Activated T-cell treated with anti-CD3 and anti-CD28 coated beads, Interleukin-2, amount 50 U/mL, for 72 hours (primary cell): ENCODE measurements at regions not wholly inside any gene's neighbourhood (a gene's known extent, or its start where the extent isn't known, plus 50 kb on each side); places are given as distances from the start of the nearest gene placed in this dataset.
"Not testable (repeated sequence)": the region's sequence is repeated elsewhere in the genome, so short reads cannot be mapped to it uniquely, and the experiment has no call there.

Experiments used
- ATAC-seq, 2 donors: fragments of 150-1000 bp; cut with Tn5 transposase; replicated peaks in 1 of 2; 2 replicates each; pipeline ENCODE4 v1.10.0; 2021; ENCODE audit warnings: moderate library complexity in 2 of 2, mild to moderate bottlenecking in 1 of 2
- DNase-seq, 2 donors: peaks; one replicate each; pipeline ENCODE4 v3.0.0; 2021 to 2022; ENCODE audit warnings: mixed read lengths in 1 of 2
- H3K27ac Mint-ChIP-seq: one replicate; pipeline ENCODE4 v1.8.0; 2022; ENCODE audit warnings: mild to moderate bottlenecking, moderate library complexity, mixed read lengths
- H3K27me3 Mint-ChIP-seq: one replicate; pipeline ENCODE4 v1.8.0; 2022; ENCODE audit warnings: low read depth, mixed read lengths
- H3K36me3 Mint-ChIP-seq, 2 donors: one replicate each; pipeline ENCODE4 v1.8.0; 2022; ENCODE audit warnings: mixed read lengths in 2 of 2, mild to moderate bottlenecking in 1 of 2; ENCODE audit not compliant: insufficient read depth in 2 of 2
- H3K4me1 Mint-ChIP-seq: one replicate; pipeline ENCODE4 v1.8.0; 2022; ENCODE audit warnings: low read depth, mixed read lengths
- H3K4me3 Mint-ChIP-seq, 2 donors: one replicate each; pipeline ENCODE4 v1.8.0; 2022; ENCODE audit warnings: mild to moderate bottlenecking in 2 of 2, mixed read lengths in 2 of 2, moderate library complexity in 2 of 2
- H3K9me3 Mint-ChIP-seq, 2 donors: one replicate each; pipeline ENCODE4 v1.8.0; 2022; ENCODE audit warnings: mixed read lengths in 2 of 2

DNA sequence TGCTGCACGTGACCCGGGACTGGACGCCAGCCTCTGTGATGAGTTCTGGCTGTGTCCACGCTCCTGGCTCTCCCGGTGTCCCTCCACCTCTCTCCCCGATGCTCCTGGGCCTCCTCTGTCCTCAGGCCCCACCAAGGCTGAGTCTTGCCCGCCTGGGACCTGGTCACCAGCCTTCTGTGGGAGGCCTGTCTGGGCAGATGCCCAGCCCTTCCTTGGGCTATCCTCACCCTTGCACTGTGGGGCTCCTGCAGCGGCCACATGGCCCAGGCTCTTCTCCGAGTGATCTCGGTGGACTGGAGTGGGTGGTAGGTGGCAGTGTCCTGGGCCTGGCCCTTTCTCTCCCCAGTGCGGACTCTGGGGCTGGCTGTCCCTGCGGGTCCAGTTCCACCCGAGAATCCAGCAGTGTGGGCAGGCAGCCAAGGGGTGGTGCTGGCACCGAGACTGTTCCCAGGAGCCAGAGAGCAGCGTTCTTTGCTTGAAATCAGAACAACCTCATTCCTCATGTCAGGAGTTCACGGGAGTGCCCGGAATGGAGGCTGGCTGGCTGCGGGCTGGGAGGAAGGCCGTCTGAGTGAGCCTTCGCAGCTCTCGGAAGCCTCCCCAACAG lies 94.6 kb downstream of the TMEM121 start:
- DNase-seq, H3K27ac Mint-ChIP-seq, H3K9me3 Mint-ChIP-seq, ATAC-seq, H3K36me3 Mint-ChIP-seq, H3K27me3 Mint-ChIP-seq, H3K4me3 Mint-ChIP-seq, H3K4me1 Mint-ChIP-seq: not testable (repeated sequence)

- H3K27ac Mint-ChIP-seq, H3K4me3 Mint-ChIP-seq, H3K27me3 Mint-ChIP-seq, ATAC-seq, H3K9me3 Mint-ChIP-seq, DNase-seq, H3K4me1 Mint-ChIP-seq, H3K36me3 Mint-ChIP-seq: not testable (repeated sequence)
These were observed 95.3 kb downstream of the TMEM121 start for GRCh38 chr14:105621479-105622328.

DNA sequence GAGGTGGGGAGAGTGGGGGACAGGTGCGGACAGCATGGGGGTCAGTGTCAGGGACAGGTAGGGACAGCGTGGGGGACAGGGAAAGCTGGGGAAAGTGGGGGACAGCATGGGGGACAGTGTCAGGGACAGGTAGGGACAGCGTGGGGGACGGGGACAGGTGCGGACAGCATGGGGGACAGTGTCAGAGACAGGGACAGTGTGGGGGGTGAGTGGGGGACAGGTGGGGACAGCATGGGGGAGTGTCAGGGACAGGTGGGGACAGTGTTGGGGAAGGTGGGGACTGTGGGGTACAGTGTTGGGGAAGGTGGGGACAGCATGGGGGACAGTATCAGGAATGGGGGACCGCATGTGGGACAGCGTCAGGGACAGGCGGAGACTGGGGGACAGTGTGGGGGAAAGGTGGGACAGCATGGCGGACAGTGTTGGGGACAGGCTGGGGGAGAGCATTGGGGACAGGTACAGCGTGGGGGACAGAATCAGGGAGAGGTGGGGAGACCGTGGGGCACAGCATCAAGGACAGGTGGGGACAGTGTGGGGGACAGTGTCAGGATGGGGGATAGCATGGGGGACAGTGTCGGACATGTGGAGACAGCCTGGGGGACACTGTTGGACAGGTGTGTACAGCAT lies 96.1 kb downstream of the TMEM121 start:
- Mint-ChIP-seq H3K4me1 (no peaks in the 10 kb centered on the region), H3K9me3 (no peaks in the 10 kb centered on the region), H3K27ac (no peak overlapping the region), H3K27me3 (no peaks in the 10 kb centered on the region), H3K36me3 (no peaks in the 10 kb centered on the region), H3K4me3 (no peak overlapping the region)
- ATAC-seq (no peak), DNase-seq (no peak)

DNA sequence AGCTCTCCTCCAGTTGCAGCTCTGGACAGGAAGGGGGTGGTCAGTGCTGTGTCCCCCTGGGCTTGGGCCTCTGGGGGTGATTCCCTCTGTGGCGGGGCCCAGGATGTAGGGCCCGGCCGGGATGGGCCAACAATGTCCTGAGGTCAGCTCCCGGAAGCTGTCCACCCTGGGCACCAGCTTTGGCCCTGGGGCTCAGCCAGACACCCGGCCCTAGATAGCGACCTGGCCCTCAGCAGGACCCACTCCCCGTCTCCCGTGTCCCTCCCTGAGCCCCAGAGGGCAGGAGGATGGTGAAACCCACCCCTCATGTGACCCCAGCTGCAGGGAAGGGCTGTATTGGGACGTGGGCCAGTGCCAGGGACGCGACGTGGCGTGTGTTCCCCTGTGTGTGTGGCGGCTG lies 96.8 kb downstream of the TMEM121 start:
- not testable (repeated sequence) for H3K4me1 Mint-ChIP-seq, H3K36me3 Mint-ChIP-seq, ATAC-seq, H3K27ac Mint-ChIP-seq, H3K9me3 Mint-ChIP-seq, DNase-seq, H3K27me3 Mint-ChIP-seq, H3K4me3 Mint-ChIP-seq

DNA sequence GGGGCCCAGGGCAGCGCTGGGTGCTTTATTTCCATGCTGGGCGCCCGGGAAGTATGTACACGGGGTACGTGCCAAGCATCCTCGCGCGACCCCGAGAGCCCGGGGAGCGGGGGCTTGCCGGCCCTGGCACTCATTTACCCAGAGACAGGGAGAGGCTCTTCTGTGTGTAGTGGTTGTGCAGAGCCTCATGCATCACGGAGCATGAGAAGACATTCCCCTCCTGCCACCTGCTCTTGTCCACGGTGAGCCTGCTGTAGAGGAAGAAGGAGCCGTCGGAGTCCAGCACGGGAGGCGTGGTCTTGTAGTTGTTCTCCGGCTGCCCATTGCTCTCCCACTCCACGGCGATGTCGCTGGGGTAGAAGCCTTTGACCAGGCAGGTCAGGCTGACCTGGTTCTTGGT lies 98.0 kb downstream of the TMEM121 start:
- not testable (repeated sequence) for H3K27ac Mint-ChIP-seq, H3K36me3 Mint-ChIP-seq, H3K4me1 Mint-ChIP-seq, H3K9me3 Mint-ChIP-seq, ATAC-seq, DNase-seq, H3K4me3 Mint-ChIP-seq, H3K27me3 Mint-ChIP-seq

DNA sequence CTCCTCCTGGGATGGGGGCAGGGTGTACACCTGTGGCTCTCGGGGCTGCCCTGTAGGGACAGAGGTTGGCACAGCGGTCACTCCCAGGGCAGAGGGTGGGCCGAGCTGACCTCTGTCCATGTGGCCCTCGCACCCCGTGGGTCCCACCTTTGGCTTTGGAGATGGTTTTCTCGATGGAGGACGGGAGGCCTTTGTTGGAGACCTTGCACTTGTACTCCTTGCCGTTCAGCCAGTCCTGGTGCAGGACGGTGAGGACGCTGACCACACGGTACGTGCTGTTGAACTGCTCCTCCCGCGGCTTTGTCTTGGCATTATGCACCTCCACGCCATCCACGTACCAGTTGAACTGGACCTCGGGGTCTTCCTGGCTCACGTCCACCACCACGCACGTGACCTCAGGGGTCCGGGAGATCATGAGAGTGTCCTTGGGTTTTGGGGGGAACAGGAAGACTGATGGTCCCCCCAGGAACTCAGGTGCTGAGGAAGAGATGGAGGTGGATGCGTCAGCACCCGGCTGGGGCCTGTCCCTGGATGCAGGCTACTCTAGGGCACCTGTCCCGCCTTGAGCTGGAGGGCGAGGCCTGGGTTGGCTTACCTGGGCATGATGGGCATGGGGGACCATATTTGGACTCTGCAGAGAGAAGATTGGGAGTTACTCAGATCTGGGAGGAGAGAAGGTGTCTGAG lies 98.5 kb downstream of the TMEM121 start:
- not testable (repeated sequence) for DNase-seq, H3K27me3 Mint-ChIP-seq, H3K4me1 Mint-ChIP-seq, ATAC-seq, H3K4me3 Mint-ChIP-seq, H3K36me3 Mint-ChIP-seq, H3K9me3 Mint-ChIP-seq, H3K27ac Mint-ChIP-seq

DNA sequence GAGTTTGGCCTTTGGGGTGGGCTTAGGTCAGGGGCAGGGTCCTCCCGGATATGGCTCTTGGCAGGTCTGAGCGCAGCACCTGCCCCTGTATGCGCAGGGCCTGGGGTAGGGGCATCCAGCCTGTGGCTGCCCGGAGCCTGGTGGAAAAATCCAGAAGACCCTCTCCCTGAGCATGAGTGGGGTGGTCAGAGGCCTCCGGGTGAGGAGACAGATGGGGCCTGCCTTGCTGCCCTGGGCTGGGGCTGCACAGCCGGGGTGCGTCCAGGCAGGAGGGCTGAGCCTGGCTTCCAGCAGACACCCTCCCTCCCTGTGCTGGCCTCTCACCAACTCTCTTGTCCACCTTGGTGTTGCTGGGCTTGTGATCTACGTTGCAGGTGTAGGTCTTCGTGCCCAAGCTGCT lies 99.1 kb downstream of the TMEM121 start:
- H3K4me3 Mint-ChIP-seq, H3K27me3 Mint-ChIP-seq, H3K36me3 Mint-ChIP-seq, H3K4me1 Mint-ChIP-seq, ATAC-seq, DNase-seq, H3K27ac Mint-ChIP-seq, H3K9me3 Mint-ChIP-seq: not testable (repeated sequence)

GRCh38 chr14:105626111-105626510 lies 99.7 kb downstream of the TMEM121 start:
- not testable (repeated sequence) for DNase-seq, H3K36me3 Mint-ChIP-seq, H3K9me3 Mint-ChIP-seq, H3K27me3 Mint-ChIP-seq, H3K4me3 Mint-ChIP-seq, H3K4me1 Mint-ChIP-seq, ATAC-seq, H3K27ac Mint-ChIP-seq

GRCh38 chr14:105626651-105627050 lies 100.3 kb downstream of the TMEM121 start:
- not testable (repeated sequence) for H3K36me3 Mint-ChIP-seq, ATAC-seq, H3K4me1 Mint-ChIP-seq, H3K4me3 Mint-ChIP-seq, DNase-seq, H3K27me3 Mint-ChIP-seq, H3K27ac Mint-ChIP-seq, H3K9me3 Mint-ChIP-seq

DNA sequence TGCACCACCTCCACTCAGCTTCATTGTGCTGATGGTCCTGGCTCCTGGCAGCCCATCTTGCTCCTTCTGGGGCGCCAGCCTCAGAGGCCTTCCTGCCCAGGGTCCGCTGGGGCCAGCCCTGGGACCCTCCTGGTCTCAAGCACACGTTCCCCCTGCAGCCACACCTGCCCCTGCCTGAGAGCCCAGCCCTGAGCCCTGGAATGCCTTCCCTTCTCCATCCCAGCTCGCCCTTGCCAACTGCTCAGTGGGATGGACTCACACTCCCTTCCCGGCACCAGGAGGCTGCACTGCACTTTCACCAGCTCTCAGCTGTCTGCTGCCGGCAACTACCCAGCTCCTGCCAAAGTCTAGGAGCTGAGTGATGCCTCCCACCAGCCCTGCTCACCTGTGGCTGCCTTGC lies 100.9 kb downstream of the TMEM121 start:
- H3K9me3 Mint-ChIP-seq, H3K27me3 Mint-ChIP-seq, DNase-seq, H3K4me3 Mint-ChIP-seq, H3K27ac Mint-ChIP-seq, H3K4me1 Mint-ChIP-seq, H3K36me3 Mint-ChIP-seq, ATAC-seq: not testable (repeated sequence)

- no peaks in the 10 kb centered on the region for H3K27me3 Mint-ChIP-seq
These were observed 101.3 kb downstream of the TMEM121 start for GRCh38 chr14:105627701-105628100.

GRCh38 chr14:105628126-105628525 lies 101.7 kb downstream of the TMEM121 start:
- not testable (repeated sequence) for H3K9me3 Mint-ChIP-seq, H3K4me3 Mint-ChIP-seq, ATAC-seq, H3K27me3 Mint-ChIP-seq, H3K4me1 Mint-ChIP-seq, H3K36me3 Mint-ChIP-seq, DNase-seq, H3K27ac Mint-ChIP-seq

More at GRCh38 chr14:105627701-105628100, 101.3 kb downstream of the TMEM121 start:
- no peaks in the 10 kb centered on the region for H3K4me1 Mint-ChIP-seq
- H3K4me3 Mint-ChIP-seq, result no peak overlapping the region
- no peak for ATAC-seq
- no peak for DNase-seq
- no peaks in the 10 kb centered on the region for H3K9me3 Mint-ChIP-seq
- peaks cover 0 to 2% of the 10 kb centered on the region in 2 donors for H3K36me3 Mint-ChIP-seq
- no peak overlapping the region for H3K27ac Mint-ChIP-seq

DNA sequence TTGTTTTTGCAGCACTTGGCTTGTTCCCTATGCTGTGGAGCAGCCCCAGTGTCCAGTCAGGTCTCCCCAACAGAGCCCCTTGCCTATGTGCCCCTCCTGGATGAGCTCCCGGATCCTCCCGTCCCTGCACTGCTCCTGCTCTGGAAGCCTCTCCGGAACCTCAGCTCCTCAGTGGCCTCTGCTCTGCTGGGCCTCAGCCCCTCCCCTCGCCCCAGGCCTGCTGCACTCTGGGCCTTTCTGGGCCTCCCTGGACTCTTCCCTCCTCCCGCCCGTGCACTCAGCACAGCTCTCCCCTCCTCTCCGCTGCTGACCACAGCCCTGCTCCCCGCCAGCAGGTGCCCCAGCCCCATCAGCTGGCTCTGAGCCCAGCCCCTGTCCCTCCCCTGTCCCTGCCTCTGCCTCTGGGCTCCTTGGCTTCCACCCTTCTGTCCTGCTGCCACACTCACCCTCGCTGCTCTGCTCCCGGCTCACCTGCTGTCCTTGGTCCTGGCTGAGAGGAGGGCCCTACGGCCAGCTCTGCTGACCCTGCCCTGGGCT lies 102.2 kb downstream of the TMEM121 start:
- not testable (repeated sequence) for H3K4me3 Mint-ChIP-seq, H3K9me3 Mint-ChIP-seq, DNase-seq, H3K36me3 Mint-ChIP-seq, H3K27ac Mint-ChIP-seq, ATAC-seq, H3K4me1 Mint-ChIP-seq, H3K27me3 Mint-ChIP-seq
